ENCODE measurements at regions not wholly inside any gene's neighbourhood (a gene's known extent, or its start where the extent isn't known, plus 50 kb on each side); places are given as distances from the start of the nearest gene placed in this dataset.

GRCh38 chr12:23230899-23231298 lies 605.9 kb downstream of the ETNK1 start:
- TF ChIP-seq CTCF (IDR thresholded peaks at IDR 0.05), result no peak
- Mint-ChIP-seq H3K4me3 (ENCODE audit: unreplicated experiment) (no peak overlapping the region), H3K36me3 (ENCODE audit: low read depth) (no peaks in the 10 kb centered on the region), H3K9me3 (ENCODE audit: low read depth) (peaks cover 11% of the 10 kb centered on the region), H3K4me1 (ENCODE audit: low read depth) (peaks cover 12% of the 10 kb centered on the region), H3K27me3 (ENCODE audit: low read depth) (no peaks in the 10 kb centered on the region), H3K27ac (ENCODE audit: unreplicated experiment) (no peak overlapping the region)
- no peak for DNase-seq (ENCODE audit: low spot score)

- no peak for DNase-seq (ENCODE audit: low spot score)
- Mint-ChIP-seq H3K36me3 (ENCODE audit: low read depth) (no peaks in the 10 kb centered on the region), H3K4me3 (ENCODE audit: unreplicated experiment) (no peak overlapping the region), H3K27me3 (ENCODE audit: low read depth) (no peaks in the 10 kb centered on the region), H3K27ac (ENCODE audit: unreplicated experiment) (no peak overlapping the region), H3K4me1 (ENCODE audit: low read depth) (peaks cover 12% of the 10 kb centered on the region), H3K9me3 (ENCODE audit: low read depth) (peaks cover 11% of the 10 kb centered on the region)
- no peak for TF ChIP-seq CTCF (IDR thresholded peaks at IDR 0.05)
These were observed 611.3 kb downstream of the ETNK1 start for GRCh38 chr12:23236066-23236780.

GRCh38 chr12:23236811-23237210 lies 611.8 kb downstream of the ETNK1 start:
- Mint-ChIP-seq H3K27me3 (ENCODE audit: low read depth) (no peaks in the 10 kb centered on the region), H3K36me3 (ENCODE audit: low read depth) (no peaks in the 10 kb centered on the region), H3K4me1 (ENCODE audit: low read depth) (peaks cover 12% of the 10 kb centered on the region), H3K27ac (ENCODE audit: unreplicated experiment) (no peak overlapping the region), H3K9me3 (ENCODE audit: low read depth) (peaks cover 11% of the 10 kb centered on the region), H3K4me3 (ENCODE audit: unreplicated experiment) (no peak overlapping the region)
- no peak for TF ChIP-seq CTCF (IDR thresholded peaks at IDR 0.05)
- no peak for DNase-seq (ENCODE audit: low spot score)

GRCh38 chr12:23238190-23238589 lies 613.2 kb downstream of the ETNK1 start:
- Mint-ChIP-seq H3K27me3 (ENCODE audit: low read depth) (no peaks in the 10 kb centered on the region), H3K4me3 (ENCODE audit: unreplicated experiment) (no peak overlapping the region), H3K4me1 (ENCODE audit: low read depth) (peaks cover 5% of the 10 kb centered on the region), H3K27ac (ENCODE audit: unreplicated experiment) (no peak overlapping the region), H3K9me3 (ENCODE audit: low read depth) (peaks cover 3% of the 10 kb centered on the region), H3K36me3 (ENCODE audit: low read depth) (no peaks in the 10 kb centered on the region)
- DNase-seq (ENCODE audit: low spot score), result no peak
- no peak for TF ChIP-seq CTCF (IDR thresholded peaks at IDR 0.05)

GRCh38 chr12:23238957-23239356 lies 614.0 kb downstream of the ETNK1 start:
- Mint-ChIP-seq H3K36me3 (ENCODE audit: low read depth) (no peaks in the 10 kb centered on the region), H3K9me3 (ENCODE audit: low read depth) (peaks cover 3% of the 10 kb centered on the region), H3K27ac (ENCODE audit: unreplicated experiment) (no peak overlapping the region), H3K4me1 (ENCODE audit: low read depth) (peaks cover 2% of the 10 kb centered on the region), H3K4me3 (ENCODE audit: unreplicated experiment) (no peak overlapping the region), H3K27me3 (ENCODE audit: low read depth) (no peaks in the 10 kb centered on the region)
- TF ChIP-seq CTCF (IDR thresholded peaks at IDR 0.05), result no peak
- no peak for DNase-seq (ENCODE audit: low spot score)

All from chondrocyte (in vitro differentiated cells).